Neural crest cell (in vitro differentiated cells): ENCODE measurements at regions not wholly inside any gene's neighbourhood (a gene's known extent, or its start where the extent isn't known, plus 50 kb on each side); places are given as distances from the start of the nearest gene placed in this dataset.

Source experiments
- DNase-seq: peaks from one replicate; pipeline ENCODE4 v3.0.0; 2021; ENCODE audit warnings: low read depth, mixed read lengths, low spot score
- H3K27ac Mint-ChIP-seq: one replicate; pipeline ENCODE4 v1.8.0; 2021; ENCODE audit warnings: mild to moderate bottlenecking, mixed read lengths; ENCODE audit not compliant: unreplicated experiment
- H3K27me3 Mint-ChIP-seq: 2 replicates; pipeline ENCODE4 v1.8.0; 2021; ENCODE audit warnings: low read depth, mild to moderate bottlenecking, mixed read lengths
- H3K36me3 Mint-ChIP-seq: 2 replicates; pipeline ENCODE4 v1.8.0; 2021; ENCODE audit warnings: low read depth, mild to moderate bottlenecking, mixed read lengths
- H3K4me1 Mint-ChIP-seq: 2 replicates; pipeline ENCODE4 v1.8.0; 2021; ENCODE audit warnings: mixed read lengths
- H3K4me3 Mint-ChIP-seq: one replicate; pipeline ENCODE4 v1.8.0; 2021; ENCODE audit warnings: mild to moderate bottlenecking, mixed read lengths
- H3K9me3 Mint-ChIP-seq: 2 replicates; pipeline ENCODE4 v1.8.0; 2021; ENCODE audit warnings: mixed read lengths
- CTCF ChIP-seq: fragments of 200-600 bp; sonication (generic); conservative IDR thresholded peaks from 2 replicates; pipeline ENCODE4 v1.5.0; 2021; ENCODE audit warnings: antibody characterized with exemption, mild to moderate bottlenecking

DNA sequence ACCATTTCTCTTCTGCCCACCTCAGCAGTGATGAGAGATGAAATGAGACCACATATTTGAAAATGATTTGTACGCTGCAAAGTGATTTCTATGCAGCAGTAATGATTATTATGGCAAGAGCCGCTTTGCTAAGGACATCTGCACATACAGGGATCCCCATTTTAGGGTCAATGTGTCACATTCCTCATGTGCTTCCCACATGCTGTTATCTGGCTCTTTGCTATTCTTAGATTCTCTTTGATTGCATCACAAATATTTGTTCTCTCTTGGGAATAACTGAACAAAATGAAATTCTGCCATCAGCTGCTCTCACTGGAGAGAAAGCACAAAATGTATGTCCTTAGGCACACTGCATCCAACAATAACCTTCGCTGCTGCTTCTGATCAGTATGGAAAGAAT, 209.5 kb upstream of the IPO5 start:
- H3K4me3 Mint-ChIP-seq = no peak overlapping the region
- no peaks in the 10 kb centered on the region for H3K9me3 Mint-ChIP-seq
- H3K4me1 Mint-ChIP-seq = no peaks in the 10 kb centered on the region
- TF ChIP-seq CTCF = no peak
- no peaks in the 10 kb centered on the region for H3K27me3 Mint-ChIP-seq
- DNase-seq = no peak
- H3K27ac Mint-ChIP-seq = no peak overlapping the region
- no peaks in the 10 kb centered on the region for H3K36me3 Mint-ChIP-seq

- Mint-ChIP-seq H3K27me3 (no peaks in the 10 kb centered on the region), H3K4me1 (no peaks in the 10 kb centered on the region), H3K27ac (no peak overlapping the region), H3K4me3 (no peak overlapping the region), H3K9me3 (peaks cover 5% of the 10 kb centered on the region), H3K36me3 (no peaks in the 10 kb centered on the region)
- no peak for DNase-seq
- TF ChIP-seq CTCF = no peak
These were observed 206.8 kb upstream of the IPO5 start for GRCh38 chr13:97746649-97747048.

DNA sequence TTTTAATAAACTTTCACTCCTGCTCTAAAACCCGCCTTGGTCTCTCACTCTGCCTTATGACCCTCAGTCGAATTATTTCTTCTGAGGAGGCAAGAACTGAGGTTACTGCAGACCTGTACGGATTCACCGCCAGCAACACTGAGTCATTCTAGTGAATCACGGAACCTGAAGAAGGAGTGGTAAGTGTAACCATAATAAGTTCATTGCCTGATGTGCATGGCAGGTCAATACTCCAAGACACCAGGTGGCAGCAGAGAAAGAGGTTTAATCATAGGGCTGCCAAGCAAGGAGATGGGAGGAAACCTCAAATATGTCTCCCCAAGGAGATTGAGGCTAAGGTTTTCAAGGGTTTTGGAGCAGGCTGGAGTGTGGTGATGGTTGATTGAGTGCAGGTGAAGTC, 204.3 kb upstream of the IPO5 start:
- no peak overlapping the region for H3K27ac Mint-ChIP-seq
- no peaks in the 10 kb centered on the region for H3K36me3 Mint-ChIP-seq
- H3K9me3 Mint-ChIP-seq = peaks cover 5% of the 10 kb centered on the region
- H3K4me1 Mint-ChIP-seq = peaks cover 6% of the 10 kb centered on the region
- H3K27me3 Mint-ChIP-seq = no peaks in the 10 kb centered on the region
- DNase-seq = no peak
- no peak for TF ChIP-seq CTCF
- H3K4me3 Mint-ChIP-seq = no peak overlapping the region

GRCh38 chr13:97751477-97751876, 202.0 kb upstream of the IPO5 start:
- H3K9me3 Mint-ChIP-seq = peaks cover 5% of the 10 kb centered on the region
- no peaks in the 10 kb centered on the region for H3K36me3 Mint-ChIP-seq
- TF ChIP-seq CTCF = no peak
- no peak overlapping the region for H3K4me3 Mint-ChIP-seq
- no peak for DNase-seq
- peaks cover 6% of the 10 kb centered on the region for H3K4me1 Mint-ChIP-seq
- no peaks in the 10 kb centered on the region for H3K27me3 Mint-ChIP-seq
- H3K27ac Mint-ChIP-seq = no peak overlapping the region

- DNase-seq = no peak
- H3K36me3 Mint-ChIP-seq = no peaks in the 10 kb centered on the region
- no peak overlapping the region for H3K4me3 Mint-ChIP-seq
- H3K9me3 Mint-ChIP-seq = peaks cover 5% of the 10 kb centered on the region
- no peak overlapping the region for H3K27ac Mint-ChIP-seq
- H3K27me3 Mint-ChIP-seq = peaks cover 4% of the 10 kb centered on the region
- H3K4me1 Mint-ChIP-seq = peaks cover 6% of the 10 kb centered on the region
- no peak for TF ChIP-seq CTCF
These were observed 200.4 kb upstream of the IPO5 start for GRCh38 chr13:97752961-97753668.
